Erythroblast (primary cell): ENCODE measurements at regions not wholly inside any gene's neighbourhood (a gene's known extent, or its start where the extent isn't known, plus 50 kb on each side); places are given as distances from the start of the nearest gene placed in this dataset.

Experiments used
- DNase-seq, 2 experiments: peaks; one replicate each; lab custom pipeline; 2025; lab: John Stamatoyannopoulos, UW
- GATA1 ChIP-seq: IDR thresholded peaks from 2 replicates; pipeline ENCODE4 v1.6.1; 2011; ENCODE audit warnings: low read depth, mild to moderate bottlenecking, control low read depth, low read length, moderate library complexity
- POLR2A ChIP-seq: IDR thresholded peaks from 2 replicates; pipeline ENCODE4 v1.6.1; 2011; ENCODE audit warnings: mild to moderate bottlenecking, low read length

DNA sequence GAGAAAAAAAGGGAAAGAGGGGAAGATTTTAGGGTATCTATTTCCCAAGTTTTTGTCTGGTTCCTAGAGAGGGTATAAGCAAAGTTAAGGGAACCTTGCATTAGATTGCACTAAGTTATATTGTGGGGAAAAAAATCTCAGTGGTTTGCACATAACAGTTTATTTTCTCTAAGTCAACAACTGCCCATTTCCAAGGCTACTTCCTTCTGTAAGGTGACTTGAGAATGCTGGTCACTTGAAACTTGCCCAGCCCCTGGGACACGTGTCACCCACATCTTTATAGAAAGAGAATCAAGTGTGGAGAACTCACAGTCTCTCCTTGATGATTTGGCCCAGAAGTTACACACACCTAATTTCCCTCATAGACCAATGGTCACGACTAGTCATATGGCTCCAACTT, 488.6 kb upstream of the PODXL start:
- no peak for TF ChIP-seq POLR2A
- no peak for TF ChIP-seq GATA1
- no peak for DNase-seq

DNA sequence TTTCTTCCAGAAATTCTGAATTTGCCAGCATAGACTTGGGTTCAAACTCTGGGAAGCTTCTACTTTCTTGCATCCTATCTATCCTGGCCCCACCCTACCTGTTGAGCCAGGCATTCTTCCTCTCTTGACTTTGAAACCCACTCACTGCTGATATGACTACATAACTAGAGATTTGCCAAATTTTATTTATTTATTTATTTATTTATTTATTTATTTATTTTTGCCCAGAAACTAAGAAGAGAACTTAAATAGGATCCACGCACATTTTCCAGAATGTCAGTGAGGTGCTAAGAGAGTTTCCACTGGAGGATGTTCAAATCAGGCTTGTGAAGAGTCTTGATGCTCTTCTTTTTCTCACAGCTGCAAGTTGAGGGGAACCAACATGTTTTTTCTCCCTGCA, 487.8 kb upstream of the PODXL start:
- TF ChIP-seq POLR2A (no peak), GATA1 (no peak)
- no peak for DNase-seq

DNA sequence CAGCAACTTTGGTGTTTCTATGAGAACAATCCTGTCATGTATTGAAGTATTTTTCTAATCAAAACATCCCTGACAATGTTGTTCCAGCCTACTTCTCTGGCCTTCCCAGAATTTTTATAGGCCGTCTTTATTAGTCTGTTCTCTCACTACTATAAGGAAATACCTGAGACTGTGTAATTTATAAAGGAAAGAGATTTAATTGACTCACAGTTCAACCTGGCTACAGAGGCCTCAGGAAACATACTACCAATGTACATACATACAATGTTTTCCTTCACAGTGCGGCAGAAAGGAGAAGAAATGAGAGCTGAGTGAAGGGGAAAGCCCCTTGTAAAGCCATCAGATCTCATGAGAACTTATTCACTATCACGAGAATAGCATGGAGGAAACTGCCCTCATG, 484.7 kb upstream of the PODXL start:
- no peak for TF ChIP-seq POLR2A
- no peak for TF ChIP-seq GATA1
- DNase-seq: no peak

DNA sequence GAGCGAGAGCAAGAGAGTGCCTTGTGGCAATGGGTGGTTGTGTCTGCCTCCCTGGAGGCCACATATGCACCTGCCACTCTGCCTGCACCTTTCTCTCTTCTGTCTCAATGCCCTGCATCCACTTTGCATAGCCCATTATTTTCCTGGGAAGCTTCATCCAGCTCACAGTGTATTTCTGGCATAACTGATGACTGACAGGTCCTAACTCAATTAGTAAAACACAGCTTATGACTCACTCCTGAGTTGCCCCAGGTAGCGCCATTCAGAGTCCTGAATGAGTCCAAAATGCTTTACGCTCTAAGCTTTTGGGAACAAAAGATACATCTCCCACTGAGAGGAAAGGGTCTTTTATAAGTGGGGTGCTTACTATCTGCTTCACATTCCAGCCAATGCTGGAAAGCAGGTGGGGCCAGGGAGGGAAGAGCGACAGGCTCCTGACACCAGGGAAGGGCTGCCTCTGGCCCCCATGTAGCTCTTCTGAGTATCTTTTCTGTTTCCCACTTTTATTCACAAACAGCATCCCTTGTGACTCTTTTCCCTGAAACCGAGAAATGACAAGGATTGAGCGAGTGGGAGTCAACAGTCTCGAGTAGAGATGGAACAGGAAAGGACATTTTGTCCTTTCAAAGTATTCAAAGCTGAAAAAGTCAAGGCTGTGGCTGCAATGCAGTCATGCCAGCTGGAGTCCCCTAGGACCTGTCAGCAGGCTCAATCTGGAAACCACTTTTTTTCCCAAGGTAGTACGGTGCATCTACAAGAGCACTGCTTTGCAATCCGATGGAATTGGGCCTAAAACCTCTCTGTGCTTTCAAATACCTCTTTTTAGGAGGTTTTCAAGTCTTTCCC, 479.3 kb upstream of the PODXL start:
- TF ChIP-seq GATA1: no peak
- no peak for TF ChIP-seq POLR2A
- no peak for DNase-seq

DNA sequence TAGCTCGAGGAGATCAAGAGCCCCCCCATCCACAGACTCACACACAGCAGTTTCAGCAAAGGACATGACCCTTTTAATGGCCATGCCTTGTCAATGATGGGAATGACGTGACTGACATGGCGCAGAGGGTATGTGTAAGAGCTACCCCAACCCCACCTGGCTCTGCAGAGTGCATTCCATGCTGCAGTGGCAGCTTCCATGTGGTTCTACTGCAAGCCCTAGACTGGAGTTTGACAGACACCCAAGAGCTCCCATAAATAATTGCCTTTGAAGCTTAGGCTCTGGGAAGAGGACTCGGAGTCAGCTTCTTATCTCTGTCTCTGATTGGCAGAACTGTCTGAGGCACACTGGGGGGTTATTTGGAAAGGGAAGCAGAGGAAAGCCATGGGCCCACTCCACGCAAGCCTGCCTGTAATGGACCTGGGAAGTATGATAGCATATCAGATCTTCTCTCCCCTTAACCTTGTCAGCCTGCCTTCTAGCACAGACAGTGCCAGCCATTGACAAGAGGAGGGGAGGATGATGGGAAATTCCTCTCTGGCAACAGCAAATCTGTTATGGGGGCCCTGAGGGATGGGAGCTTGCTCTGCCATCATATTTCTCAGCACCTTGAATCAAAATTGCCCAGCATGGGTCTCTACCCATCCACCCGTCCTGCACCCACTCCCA, 478.5 kb upstream of the PODXL start:
- DNase-seq: no peak
- no peak for TF ChIP-seq GATA1
- TF ChIP-seq POLR2A: no peak

DNA sequence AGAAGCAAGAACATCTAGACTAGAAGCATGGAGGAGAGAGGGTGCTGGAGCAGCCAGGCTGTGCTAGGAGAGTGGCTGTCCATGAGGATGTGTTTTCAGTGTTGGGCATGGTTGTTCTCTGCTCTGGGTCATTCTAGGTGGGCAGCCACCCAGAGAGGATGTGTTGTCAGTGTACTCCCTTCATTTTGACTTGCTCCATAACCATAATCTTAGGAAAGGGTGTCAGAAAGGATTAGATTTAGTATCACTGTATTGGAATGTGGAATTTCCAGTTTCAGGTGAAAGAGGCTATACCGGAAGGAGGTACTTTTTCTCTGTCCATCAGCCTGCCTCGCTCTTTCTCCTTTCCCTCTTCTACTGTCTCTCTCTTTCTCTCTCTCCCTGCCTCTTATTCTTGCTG, 474.5 kb upstream of the PODXL start:
- no peak for DNase-seq
- TF ChIP-seq POLR2A (no peak), GATA1 (no peak)

DNA sequence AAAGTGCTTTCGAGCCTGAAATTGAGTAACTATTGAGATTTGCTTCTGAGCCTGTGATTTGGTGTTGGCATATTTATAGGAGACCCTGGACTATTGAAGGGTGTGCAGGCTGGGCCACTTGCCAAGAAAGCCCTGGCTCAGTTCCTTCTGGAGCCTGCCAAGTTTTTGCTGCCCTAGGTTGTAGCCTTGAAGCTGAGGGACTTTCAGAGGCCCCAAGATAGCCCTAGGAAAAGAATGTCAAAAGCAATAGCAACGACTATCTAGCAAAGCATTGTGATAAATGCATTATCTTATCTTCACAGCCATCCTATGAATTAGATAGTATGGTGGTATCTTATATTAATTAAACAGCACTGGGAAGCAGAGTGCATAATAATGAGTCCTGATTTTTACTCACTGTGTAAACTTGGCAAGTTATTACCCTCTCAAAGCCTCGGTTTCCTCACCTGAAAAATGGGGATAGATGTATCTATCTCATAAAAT, 473.7 kb upstream of the PODXL start:
- no peak for TF ChIP-seq POLR2A
- TF ChIP-seq GATA1: no peak
- DNase-seq: no peak

DNA sequence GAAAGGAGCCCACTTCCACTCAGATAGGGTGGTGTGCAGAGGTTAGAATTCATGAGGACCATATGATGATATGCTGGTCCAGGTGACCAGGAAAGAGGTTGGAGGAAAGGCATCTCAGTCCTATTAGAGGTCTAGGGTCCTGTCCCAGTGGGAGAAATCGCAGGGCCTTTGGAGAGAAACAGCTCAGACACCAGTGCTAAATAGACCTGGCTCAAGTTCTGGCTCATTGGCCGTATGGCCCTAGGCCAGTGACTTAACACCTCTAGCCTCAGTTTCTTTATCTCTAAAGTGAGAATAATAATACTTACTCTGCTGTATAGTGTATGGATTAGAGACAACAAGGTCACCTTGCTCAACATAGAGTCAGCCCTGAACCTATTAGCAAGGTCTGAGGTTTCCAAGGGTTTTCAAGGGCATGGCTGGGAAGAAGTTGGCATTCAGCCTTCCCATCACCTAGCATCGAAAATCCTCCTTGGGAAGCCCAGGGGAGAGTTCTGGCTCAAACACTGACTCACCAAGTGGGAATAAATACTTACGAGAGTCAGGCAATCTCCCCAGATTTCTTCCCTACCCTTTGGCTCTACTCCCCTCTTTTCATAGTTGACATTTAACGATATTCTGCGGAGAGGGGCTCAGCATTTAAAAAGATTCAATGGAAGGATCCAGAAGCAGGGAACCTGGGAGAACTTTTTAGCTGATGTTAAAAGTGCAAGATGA, 473.1 kb upstream of the PODXL start:
- TF ChIP-seq GATA1: no peak
- no peak for TF ChIP-seq POLR2A
- DNase-seq: no peak

DNA sequence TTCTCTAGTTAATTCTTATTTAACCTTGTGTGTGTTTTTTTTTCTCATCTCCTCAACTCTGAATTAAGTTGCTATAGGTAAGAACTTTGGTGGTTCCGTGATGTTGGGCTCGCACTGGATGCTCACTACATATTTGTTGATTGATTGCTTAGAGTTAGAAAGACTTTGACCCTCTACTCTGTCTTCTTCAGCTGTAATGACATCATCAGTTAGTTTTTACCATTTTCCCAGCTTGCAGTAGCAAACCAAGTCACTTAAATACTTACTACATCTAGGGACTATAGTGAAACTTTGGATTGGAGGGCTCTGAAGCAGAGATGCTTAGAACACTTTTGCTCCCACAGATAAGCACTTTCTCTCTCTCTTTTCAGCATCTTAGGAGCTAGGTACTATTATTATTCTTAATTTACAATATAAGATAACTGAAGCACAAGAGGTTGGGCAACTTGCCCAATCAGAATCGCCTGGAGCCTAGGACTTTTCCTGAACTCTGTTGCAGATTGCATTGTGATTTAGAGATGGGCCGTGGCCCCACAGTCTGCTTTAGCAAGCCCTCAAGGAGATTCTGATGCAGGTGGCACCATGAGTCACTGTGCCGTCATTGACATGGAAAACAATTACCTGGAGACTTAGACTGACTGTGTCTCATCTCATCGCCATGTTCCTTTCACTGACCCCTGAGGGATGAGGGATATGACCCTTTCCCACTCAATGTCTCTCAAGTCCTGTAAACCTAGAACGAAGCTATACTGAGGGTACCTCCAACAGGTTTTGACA, 471.9 kb upstream of the PODXL start:
- no peak for DNase-seq
- no peak for TF ChIP-seq GATA1
- TF ChIP-seq POLR2A: no peak

DNA sequence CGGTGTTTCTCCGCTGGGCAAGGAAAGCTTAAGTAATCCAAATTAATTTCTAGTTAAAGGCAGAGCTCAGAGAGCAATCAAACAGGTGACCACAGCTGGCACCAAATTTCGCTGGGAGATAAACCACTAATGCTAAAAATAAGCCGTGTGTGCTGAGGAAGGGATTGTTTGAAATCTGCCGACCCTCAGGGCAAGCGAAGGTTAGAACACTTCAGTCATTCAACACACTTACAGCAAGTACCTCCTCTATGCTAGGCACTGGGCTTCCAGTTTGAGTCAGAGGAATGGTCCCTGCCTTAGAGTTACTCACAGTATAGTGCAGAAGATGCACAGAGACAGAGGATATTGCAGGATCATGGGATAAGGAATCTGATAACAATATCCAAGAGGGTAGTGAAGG, 467.9 kb upstream of the PODXL start:
- no peak for TF ChIP-seq GATA1
- no peak for TF ChIP-seq POLR2A

DNA sequence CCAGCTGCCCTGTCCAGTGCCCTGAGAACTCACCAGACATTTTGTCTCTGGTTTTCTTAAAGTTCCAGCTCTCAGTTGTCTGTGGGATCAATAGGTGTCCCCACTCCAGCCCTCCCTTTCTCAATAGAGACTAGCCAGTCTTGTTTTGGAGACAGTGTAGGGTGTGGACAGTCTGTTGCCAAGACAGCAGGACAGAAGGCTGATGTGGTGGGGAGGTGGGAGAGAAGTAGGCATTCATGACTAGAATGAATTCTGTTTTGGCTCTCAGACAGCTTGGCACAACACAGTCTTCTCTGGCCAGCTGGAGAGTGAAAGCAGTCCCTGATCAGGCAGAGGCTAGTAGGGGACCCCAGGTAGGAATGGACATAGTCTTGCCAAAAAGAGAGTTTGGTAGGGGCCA, 467.0 kb upstream of the PODXL start:
- TF ChIP-seq GATA1: no peak
- no peak for TF ChIP-seq POLR2A
- no peak for DNase-seq

More for the DNA sequence above, 467.9 kb upstream of the PODXL start:
- DNase-seq: no peak

DNA sequence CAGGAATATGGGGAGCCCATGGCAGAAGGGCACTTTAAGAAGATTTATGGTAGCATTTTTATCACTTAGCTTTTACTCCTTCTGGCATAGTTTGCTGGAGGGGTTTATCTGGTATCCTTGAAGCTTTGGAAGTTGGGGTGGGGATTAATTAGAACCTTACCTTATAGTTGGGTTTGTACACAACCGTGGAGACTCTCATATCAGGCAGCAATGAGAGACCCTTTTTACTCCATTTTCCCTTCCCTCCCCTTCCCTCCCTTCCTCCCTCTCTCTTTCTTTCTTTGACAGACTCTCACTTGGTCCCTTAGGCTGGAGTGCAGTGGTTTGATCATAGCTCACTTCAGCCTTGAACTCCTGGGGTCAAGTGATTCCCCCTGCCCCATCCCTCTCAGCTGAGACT, 465.8 kb upstream of the PODXL start:
- DNase-seq: no peak
- no peak for TF ChIP-seq GATA1
- TF ChIP-seq POLR2A: no peak

DNA sequence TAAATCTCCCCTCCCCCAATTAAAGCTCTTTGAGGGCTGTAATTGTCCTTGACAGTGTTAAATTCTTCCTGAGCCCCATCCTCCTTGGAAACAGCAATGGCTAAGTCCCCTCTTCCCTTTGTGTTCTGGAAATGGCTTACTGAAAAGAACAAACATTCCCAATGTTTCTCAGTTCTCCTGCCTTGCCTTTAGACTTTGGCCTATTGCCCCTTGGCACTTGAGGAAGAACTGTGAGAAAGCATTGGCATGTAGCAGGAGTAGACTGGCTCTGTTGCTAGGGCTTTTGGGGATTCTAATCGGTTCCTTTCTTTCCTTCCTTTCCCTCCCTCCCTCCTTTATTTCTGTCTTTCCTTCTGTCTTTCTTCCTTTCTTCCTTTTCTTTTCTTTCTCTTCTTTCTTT, 463.3 kb upstream of the PODXL start:
- DNase-seq: no peak
- no peak for TF ChIP-seq POLR2A
- no peak for TF ChIP-seq GATA1

DNA sequence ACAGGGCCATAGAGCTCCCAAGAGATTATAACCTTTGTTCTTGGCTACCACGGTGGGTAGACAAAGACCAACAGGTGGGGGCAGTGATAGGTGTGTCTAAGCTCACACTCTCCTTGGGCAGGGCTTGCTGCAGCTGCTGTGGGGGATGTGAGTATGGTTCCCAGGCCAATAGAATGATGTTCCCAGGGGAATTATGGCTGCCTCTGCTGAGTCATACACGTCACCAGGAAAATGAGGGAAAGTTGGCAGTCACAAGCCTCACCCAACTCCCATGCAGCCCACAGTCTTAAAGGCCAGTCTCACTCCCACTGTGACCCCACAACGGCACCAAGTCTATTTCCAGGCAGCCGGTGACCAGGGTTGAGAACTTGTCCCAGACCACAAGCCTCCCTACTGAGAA, 453.4 kb upstream of the PODXL start:
- TF ChIP-seq POLR2A (no peak), GATA1 (no peak)
- no peak for DNase-seq
